Right hindlimb (tissue), 1 donor: ENCODE measurements at regions not wholly inside any gene's neighbourhood (a gene's known extent, or its start where the extent isn't known, plus 50 kb on each side); places are given as distances from the start of the nearest gene placed in this dataset.

Experiments
- DNase-seq: peaks from one replicate; pipeline ENCODE4 v3.0.0-alpha.2; 2018

- DNase-seq: no peak
Observed at GRCh38 chr2:220068846-220069245, 441.4 kb downstream of the SLC4A3 start.

- DNase-seq: no peak
Observed at GRCh38 chr2:220070349-220070748, 442.9 kb downstream of the SLC4A3 start.

- DNase-seq: no peak
Observed at GRCh38 chr2:220071696-220072095, 444.3 kb downstream of the SLC4A3 start.

- DNase-seq: no peak
Observed at GRCh38 chr2:220072669-220073220, 445.3 kb downstream of the SLC4A3 start.

GRCh38 chr2:220075835-220076234 lies 448.4 kb downstream of the SLC4A3 start:
- DNase-seq: no peak

GRCh38 chr2:220076734-220077133 lies 449.3 kb downstream of the SLC4A3 start:
- peak; percentile 53 for DNase-seq

GRCh38 chr2:220077488-220077887 lies 450.1 kb downstream of the SLC4A3 start:
- peak; percentile 39 for DNase-seq

GRCh38 chr2:220078439-220078838 lies 451.0 kb downstream of the SLC4A3 start:
- DNase-seq: peak; percentile 37

- DNase-seq: no peak
Observed at GRCh38 chr2:220079595-220079994, 452.2 kb downstream of the SLC4A3 start.

GRCh38 chr2:220081171-220081570 lies 453.7 kb downstream of the SLC4A3 start:
- DNase-seq: no peak

- no peak for DNase-seq
Observed at GRCh38 chr2:220090050-220090449, 462.6 kb downstream of the SLC4A3 start.

- no peak for DNase-seq
Observed at GRCh38 chr2:220096406-220096805, 469.0 kb downstream of the SLC4A3 start.

GRCh38 chr2:220101980-220102379 lies 474.6 kb downstream of the SLC4A3 start:
- DNase-seq: peak; percentile 41

- no peak for DNase-seq
Observed at GRCh38 chr2:220103596-220103995, 476.2 kb downstream of the SLC4A3 start.

GRCh38 chr2:220104871-220105351 lies 477.5 kb downstream of the SLC4A3 start:
- peak; percentile 48 for DNase-seq

GRCh38 chr2:220106065-220106464 lies 478.6 kb downstream of the SLC4A3 start:
- DNase-seq: no peak

- no peak for DNase-seq
Observed at GRCh38 chr2:220107380-220107791, 480.0 kb downstream of the SLC4A3 start.

GRCh38 chr2:220114443-220114842 lies 487.0 kb downstream of the SLC4A3 start:
- no peak for DNase-seq

GRCh38 chr2:220117025-220117424 lies 489.6 kb downstream of the SLC4A3 start:
- no peak for DNase-seq

- DNase-seq: no peak
Observed at GRCh38 chr2:220120041-220120440, 492.6 kb downstream of the SLC4A3 start.

- DNase-seq: no peak
Observed at GRCh38 chr2:220123751-220124150, 496.3 kb downstream of the SLC4A3 start.

GRCh38 chr2:220125551-220125950 lies 498.1 kb downstream of the SLC4A3 start:
- no peak for DNase-seq

- no peak for DNase-seq
Observed at GRCh38 chr2:220127311-220127710, 499.9 kb downstream of the SLC4A3 start.

GRCh38 chr2:220127876-220128275 lies 500.4 kb downstream of the SLC4A3 start:
- no peak for DNase-seq

- peak; percentile 41 for DNase-seq
Observed at GRCh38 chr2:220129391-220129790, 502.0 kb downstream of the SLC4A3 start.
